IMR-90 (cell line): ENCODE measurements at regions not wholly inside any gene's neighbourhood (a gene's known extent, or its start where the extent isn't known, plus 50 kb on each side); places are given as distances from the start of the nearest gene placed in this dataset.

Source experiments
- ATAC-seq: fragments of 200-7000 bp; cut with Tn5 transposase; 2 replicates; pipeline ENCODE4 v1.9.1; 2020; ENCODE audit warnings: low read depth, mild to moderate bottlenecking, moderate library complexity
- BruUV-seq: library from RNA; stranded (reverse); fragments of 400-500 nt; replicated peaks from 2 replicates; lab custom pipeline; 2021; lab: Mats Ljungman, UMichigan
- CTCF ChIA-PET: fragments of 300-600 bp; formaldehyde crosslinking; extraction: SDS; loops from one replicate; lab custom pipeline; 2021; ENCODE audit warnings: antibody characterized with exemption; lab: Yijun Ruan, JAX
- POLR2A ChIA-PET: fragments of 300-600 bp; sonication (Branson Sonifier 250); formaldehyde crosslinking; loops from one replicate; lab custom pipeline; 2022; ENCODE audit warnings: antibody characterized with exemption; ENCODE audit not compliant: unreplicated experiment; lab: Charles Lee
- DNase-seq: peaks from one replicate; pipeline ENCODE4 v3.0.0; 2013
- H2AFZ ChIP-seq: replicated peaks from 2 replicates; pipeline ENCODE3; 2013; ENCODE audit warnings: low read length, mild to moderate bottlenecking; ENCODE audit not compliant: poor library complexity
- H2AK5ac ChIP-seq: 2 replicates; pipeline ENCODE4 v1.6.1; 2013; ENCODE audit warnings: low read depth, low read length, inconsistent platforms
- H2AK9ac ChIP-seq: replicated peaks from 2 replicates; pipeline ENCODE3; 2013; ENCODE audit warnings: mild to moderate bottlenecking, low read depth, low read length, moderate library complexity; ENCODE audit not compliant: poor library complexity
- H2BK120ac ChIP-seq: 2 replicates; pipeline ENCODE4 v1.6.1; 2013; ENCODE audit warnings: low read depth, low read length, inconsistent platforms
- H2BK15ac ChIP-seq: 3 replicates; pipeline ENCODE4 v1.6.1; 2013; ENCODE audit warnings: low read depth, low read length, inconsistent platforms
- H2BK20ac ChIP-seq: 2 replicates; pipeline ENCODE4 v1.6.1; 2013; ENCODE audit warnings: low read depth, mild to moderate bottlenecking, inconsistent platforms, low read length, moderate library complexity
- H2BK5ac ChIP-seq: 2 replicates; pipeline ENCODE4 v1.6.1; 2013; ENCODE audit warnings: mild to moderate bottlenecking, low read depth, low read length, inconsistent platforms; ENCODE audit not compliant: poor library complexity, severe bottlenecking
- H3K14ac ChIP-seq: replicated peaks from 2 replicates; pipeline ENCODE4 v1.6.1; 2013; ENCODE audit warnings: low read depth, low read length, inconsistent platforms
- H3K18ac ChIP-seq: 2 replicates; pipeline ENCODE4 v1.6.1; 2013; ENCODE audit warnings: low read depth, low read length, control low read depth
- H3K23ac ChIP-seq: 2 replicates; pipeline ENCODE4 v1.6.1; 2013; ENCODE audit warnings: low read depth, low read length, inconsistent platforms
- H3K27ac ChIP-seq: 2 replicates; pipeline ENCODE4 v1.5.1; 2013; ENCODE audit warnings: mild to moderate bottlenecking, control low read depth, low read length; ENCODE audit not compliant: insufficient read depth
- H3K27me3 ChIP-seq: 2 replicates; pipeline ENCODE4 v1.6.1; 2013; ENCODE audit warnings: low read length; ENCODE audit not compliant: control insufficient read depth, insufficient read depth
- H3K36me3 ChIP-seq: 2 replicates; pipeline ENCODE4 v1.6.1; 2013; ENCODE audit warnings: low read length, mixed read lengths; ENCODE audit not compliant: control insufficient read depth, insufficient read depth
- H3K4ac ChIP-seq: 2 replicates; pipeline ENCODE4 v1.6.1; 2013; ENCODE audit warnings: low read depth, low read length, inconsistent platforms
- H3K4me1 ChIP-seq: 2 replicates; pipeline ENCODE4 v1.6.1; 2013; ENCODE audit warnings: low read length, mixed read lengths; ENCODE audit not compliant: control insufficient read depth, insufficient read depth
- H3K4me2 ChIP-seq: 2 replicates; pipeline ENCODE4 v1.6.1; 2013; ENCODE audit warnings: low read depth, mild to moderate bottlenecking, control low read depth, low read length, moderate library complexity
- H3K4me3 ChIP-seq: 2 replicates; pipeline ENCODE4 v1.5.1; 2013; ENCODE audit warnings: low read depth, mild to moderate bottlenecking, control low read depth, low read length, moderate library complexity; ENCODE audit not compliant: insufficient read depth
- H3K56ac ChIP-seq: 2 replicates; pipeline ENCODE4 v1.6.1; 2013; ENCODE audit warnings: low read length, inconsistent platforms; ENCODE audit not compliant: insufficient read depth; ENCODE audit errors: extremely low read depth
- H3K79me1 ChIP-seq, 2 experiments: 2 replicates each; pipeline ENCODE4 v1.6.1; 2013; ENCODE audit warnings: low read length in 2 of 2, inconsistent platforms in 1 of 2, low read depth in 1 of 2
- H3K9ac ChIP-seq: 2 replicates; pipeline ENCODE4 v1.6.1; 2013; ENCODE audit warnings: low read depth, low read length, control low read depth
- H3K9me1 ChIP-seq: 2 replicates; pipeline ENCODE4 v1.6.1; 2013; ENCODE audit warnings: low read length, inconsistent platforms; ENCODE audit not compliant: insufficient read depth
- H3K9me3 ChIP-seq: 2 replicates; pipeline ENCODE4 v1.6.1; 2013; ENCODE audit warnings: low read length; ENCODE audit not compliant: control insufficient read depth, insufficient read depth
- H4K20me1 ChIP-seq: 2 replicates; pipeline ENCODE4 v1.6.1; 2013; ENCODE audit warnings: low read length, inconsistent platforms; ENCODE audit not compliant: insufficient read depth
- H4K5ac ChIP-seq: 2 replicates; pipeline ENCODE4 v1.6.1; 2013; ENCODE audit warnings: mild to moderate bottlenecking, low read depth, low read length, control low read depth
- H4K8ac ChIP-seq, 2 experiments: 2 replicates each; pipeline ENCODE4 v1.6.1; 2013; ENCODE audit warnings: low read depth in 2 of 2, low read length in 2 of 2, control low read depth in 1 of 2, inconsistent platforms in 1 of 2
- H4K91ac ChIP-seq: 2 replicates; pipeline ENCODE4 v1.6.1; 2013; ENCODE audit warnings: low read depth, low read length, inconsistent platforms; ENCODE audit not compliant: insufficient read depth
- BHLHE40 ChIP-seq: fragments of 150-350 bp; IDR thresholded peaks from 2 replicates; pipeline ENCODE4 v1.6.1; 2016; ENCODE audit warnings: mild to moderate bottlenecking, low read depth, low read length
- CHD1 ChIP-seq: IDR thresholded peaks from 2 replicates; pipeline ENCODE4 v1.6.1; 2012; ENCODE audit warnings: low read depth, low read length, improper control_type of control experiment
- FOS ChIP-seq: fragments of 150-350 bp; IDR thresholded peaks from 2 replicates; pipeline ENCODE4 v1.6.1; 2016; ENCODE audit warnings: low read depth, low read length
- MAFK ChIP-seq: IDR thresholded peaks from 2 replicates; pipeline ENCODE4 v1.6.1; 2012; ENCODE audit warnings: low read depth, low read length, improper control_type of control experiment
- MAZ ChIP-seq: IDR thresholded peaks from 2 replicates; pipeline ENCODE4 v1.6.1; 2012; ENCODE audit warnings: low read depth, mild to moderate bottlenecking, low read length, improper control_type of control experiment, moderate library complexity, borderline replicate concordance
- NFE2L2 ChIP-seq: fragments of 150-350 bp; IDR thresholded peaks from 2 replicates; pipeline ENCODE4 v1.6.1; 2016; ENCODE audit warnings: low read depth, mild to moderate bottlenecking, low read length
- POLR2A ChIP-seq: IDR thresholded peaks from 2 replicates; pipeline ENCODE4 v1.6.1; 2012; ENCODE audit warnings: mild to moderate bottlenecking, low read depth, low read length
- RAD21 ChIP-seq: IDR thresholded peaks from 2 replicates; pipeline ENCODE4 v1.6.1; 2012; ENCODE audit warnings: low read length, improper control_type of control experiment
- RCOR1 ChIP-seq: IDR thresholded peaks from 2 replicates; pipeline ENCODE4 v1.6.1; 2012; ENCODE audit warnings: mild to moderate bottlenecking, low read length, improper control_type of control experiment; ENCODE audit not compliant: insufficient replicate concordance
- RFX5 ChIP-seq: IDR thresholded peaks from 2 replicates; pipeline ENCODE4 v1.8.0; 2012; ENCODE audit warnings: low read depth, mild to moderate bottlenecking, low read length, moderate library complexity
- SMC3 ChIP-seq: fragments of 150-350 bp; IDR thresholded peaks from 2 replicates; pipeline ENCODE4 v1.6.1; 2016; ENCODE audit warnings: low read depth, mild to moderate bottlenecking, antibody characterized with exemption, low read length, moderate library complexity
- WGBS, 2 experiments: methylation state at CpG; one replicate each; pipeline versions ENCODE4 v1.1.5 to v1.1.7; 2013; ENCODE audit warnings: missing lambda C conversion rate in 2 of 2; ENCODE audit not compliant: insufficient read length in 1 of 2; ENCODE audit errors: extremely low coverage in 2 of 2; 5-methylcytosine and 5-hydroxymethylcytosine counted together
- dilution Hi-C: fragments of 300-500 bp; cut with HindIII; formaldehyde crosslinking; loops from one replicate; pipeline ENCODE4 v1.14.3; 2018; ENCODE audit warnings: low sequenced_read_pairs; ENCODE audit not compliant: unreplicated experiment
- in situ Hi-C: fragments of 300-500 bp; cut with MboI; formaldehyde crosslinking; loops from 3 replicates; pipeline ENCODE4 v1.14.3; 2019; ENCODE audit warnings: low sequenced_read_pairs, inconsistent platforms, mixed read lengths
- intact Hi-C: fragments of 100-400 bp; cut with micrococcal nuclease; formaldehyde crosslinking; loops from 2 replicates; pipeline ENCODE4 v1.10.0; 2022

- CTCF ChIA-PET: no interaction called here
- Histone ChIP-seq H2BK15ac (no peak overlapping the region), H3K79me1 (no peaks in the 10 kb centered on the region), H3K36me3 (no peaks in the 10 kb centered on the region), H3K4me2 (no peak overlapping the region), H3K9ac (no peak overlapping the region), H2AFZ (no peak overlapping the region), H3K18ac (no peak overlapping the region), H3K27ac (no peak overlapping the region), H2BK20ac (no peak overlapping the region), H2BK5ac (no peak overlapping the region), H3K27me3 (no peaks in the 10 kb centered on the region), H3K14ac (no peak overlapping the region), H2AK5ac (no peak overlapping the region), H3K4me1 (no peaks in the 10 kb centered on the region), H4K5ac (no peak overlapping the region), H3K9me1 (no peaks in the 10 kb centered on the region), H2AK9ac (no peak overlapping the region), H3K4me3 (no peak overlapping the region), H3K9me3 (0 out of 2 replicates have a peak, but pooled peaks cover 2% of the 10 kb centered on the region), H2BK120ac (no peak overlapping the region), H3K4ac (no peak overlapping the region), H4K8ac (no peak overlapping the region), H4K91ac (no peak overlapping the region), H3K56ac (no peak overlapping the region), H4K20me1 (no peaks in the 10 kb centered on the region), H3K23ac (no peak overlapping the region)
- WGBS, 2 experiments: no CpG with 5 or more reads among the region's 1 CpG
- no peak for ATAC-seq
- intact Hi-C loops (no loop called here), dilution Hi-C loops (no loop called here), in situ Hi-C loops (no loop called here)
- DNase-seq: no peak
- POLR2A ChIA-PET: no interaction called here
- no TSS peak for BruUV-seq
- no peak for TF ChIP-seq RFX5
- TF ChIP-seq POLR2A: no peak
- no peak for TF ChIP-seq BHLHE40
- no peak for TF ChIP-seq NFE2L2
- no peak for TF ChIP-seq RAD21
- no peak for TF ChIP-seq FOS
- TF ChIP-seq RCOR1: no peak
- no peak for TF ChIP-seq CHD1
- TF ChIP-seq SMC3: no peak
- no peak for TF ChIP-seq MAFK
- TF ChIP-seq MAZ: no peak
Measured at GRCh38 chr3:161691677-161692076, 195.1 kb downstream of the OTOL1 start.
